ENCODE measurements at regions not wholly inside any gene's neighbourhood (a gene's known extent, or its start where the extent isn't known, plus 50 kb on each side); places are given as distances from the start of the nearest gene placed in this dataset.

DNA sequence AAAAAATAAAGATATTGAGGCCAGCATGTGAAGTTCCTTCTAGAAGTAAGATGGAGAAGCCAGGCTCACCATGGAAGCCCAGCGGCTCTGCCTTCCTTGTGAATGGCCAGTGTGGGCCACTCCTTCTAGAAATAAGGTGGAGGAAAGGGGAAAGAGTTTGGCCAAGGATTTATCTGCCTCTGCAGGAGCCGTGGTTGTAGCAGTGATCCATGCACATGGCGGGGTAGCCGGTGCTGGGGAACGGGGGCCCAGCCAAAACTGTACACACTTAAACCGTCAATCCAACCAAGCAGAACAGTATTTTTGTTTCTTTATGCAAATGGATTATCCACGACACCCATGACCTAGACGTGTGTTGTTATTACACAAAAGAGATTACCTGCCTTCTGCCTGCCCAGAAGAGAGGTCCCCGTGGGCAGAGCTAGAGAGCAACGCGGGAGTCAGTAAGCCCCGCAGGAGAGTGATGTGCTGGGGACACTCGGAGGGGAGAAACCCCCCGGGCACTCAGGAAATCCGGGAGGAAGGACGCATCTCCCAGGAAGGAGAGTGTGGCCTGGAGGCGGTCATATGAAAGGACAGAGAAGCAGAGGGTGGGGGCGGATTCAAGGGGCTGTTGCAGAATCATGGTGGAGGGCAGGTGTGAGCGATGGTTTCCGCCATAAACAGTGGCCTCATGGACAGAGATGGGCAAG is 218.4 kb upstream of the PPP2R2D start:
- DNase-seq (ENCODE audit: low read depth in 1 of 2, low spot score in 1 of 2) (no peak), FAIRE-seq (no peak), ATAC-seq (no peak)
- WGBS (ENCODE audit: missing lambda C conversion rate): 54% methylated on average over 20 of the region's 20 CpGs
- Histone ChIP-seq H3K4me1 (no peaks in the 10 kb centered on the region), H3K4me2 (no peak overlapping the region), H3K27ac (no peak overlapping the region), H3K4me3 (no peak overlapping the region), H3K9me3 (no peaks in the 10 kb centered on the region)
- no peak for TF ChIP-seq POLR2A (IDR thresholded peaks at IDR 0.05; ENCODE audit: low read length)
- TF ChIP-seq, protein P1, sequence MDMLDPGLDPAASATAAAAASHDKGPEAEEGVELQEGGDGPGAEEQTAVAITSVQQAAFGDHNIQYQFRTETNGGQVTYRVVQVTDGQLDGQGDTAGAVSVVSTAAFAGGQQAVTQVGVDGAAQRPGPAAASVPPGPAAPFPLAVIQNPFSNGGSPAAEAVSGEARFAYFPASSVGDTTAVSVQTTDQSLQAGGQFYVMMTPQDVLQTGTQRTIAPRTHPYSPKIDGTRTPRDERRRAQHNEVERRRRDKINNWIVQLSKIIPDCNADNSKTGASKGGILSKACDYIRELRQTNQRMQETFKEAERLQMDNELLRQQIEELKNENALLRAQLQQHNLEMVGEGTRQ (IDR thresholded peaks at IDR 0.05): no peak
- no peak for TF ChIP-seq SREBF2 (IDR thresholded peaks at IDR 0.05)
- no peak for TF ChIP-seq GATA3 (IDR thresholded peaks at IDR 0.05; ENCODE audit: borderline replicate concordance)
- TF ChIP-seq, protein P2, sequence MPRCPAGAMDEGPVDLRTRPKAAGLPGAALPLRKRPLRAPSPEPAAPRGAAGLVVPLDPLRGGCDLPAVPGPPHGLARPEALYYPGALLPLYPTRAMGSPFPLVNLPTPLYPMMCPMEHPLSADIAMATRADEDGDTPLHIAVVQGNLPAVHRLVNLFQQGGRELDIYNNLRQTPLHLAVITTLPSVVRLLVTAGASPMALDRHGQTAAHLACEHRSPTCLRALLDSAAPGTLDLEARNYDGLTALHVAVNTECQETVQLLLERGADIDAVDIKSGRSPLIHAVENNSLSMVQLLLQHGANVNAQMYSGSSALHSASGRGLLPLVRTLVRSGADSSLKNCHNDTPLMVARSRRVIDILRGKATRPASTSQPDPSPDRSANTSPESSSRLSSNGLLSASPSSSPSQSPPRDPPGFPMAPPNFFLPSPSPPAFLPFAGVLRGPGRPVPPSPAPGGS (IDR thresholded peaks at IDR 0.05): no peak
- no peak for TF ChIP-seq POLR2AphosphoS2 (conservative IDR thresholded peaks at IDR 0.05; ENCODE audit: low read length)
- TF ChIP-seq ELK1 (IDR thresholded peaks at IDR 0.05; ENCODE audit: low read depth, low read length): no peak
- TF ChIP-seq RFX5 (IDR thresholded peaks at IDR 0.05): no peak
- TF ChIP-seq JUNB (IDR thresholded peaks at IDR 0.05): no peak
- no peak for TF ChIP-seq MAFK (IDR thresholded peaks at IDR 0.05; ENCODE audit: partially characterized antibody)
- TF ChIP-seq CBX8 (IDR thresholded peaks at IDR 0.05): no peak
- TF ChIP-seq ZSCAN20 (CRISPR knock-in tag; IDR thresholded peaks at IDR 0.05): no peak
- TF ChIP-seq ZFP36 (IDR thresholded peaks at IDR 0.05; ENCODE audit: borderline replicate concordance, partially characterized antibody): no peak
- TF ChIP-seq ZNF302 (CRISPR knock-in tag; IDR thresholded peaks at IDR 0.05): no peak
- no peak for TF ChIP-seq KDM5A (IDR thresholded peaks at IDR 0.05)
- POLR2A ChIA-PET: no interaction called here
- CTCF ChIA-PET: no interaction called here

DNA sequence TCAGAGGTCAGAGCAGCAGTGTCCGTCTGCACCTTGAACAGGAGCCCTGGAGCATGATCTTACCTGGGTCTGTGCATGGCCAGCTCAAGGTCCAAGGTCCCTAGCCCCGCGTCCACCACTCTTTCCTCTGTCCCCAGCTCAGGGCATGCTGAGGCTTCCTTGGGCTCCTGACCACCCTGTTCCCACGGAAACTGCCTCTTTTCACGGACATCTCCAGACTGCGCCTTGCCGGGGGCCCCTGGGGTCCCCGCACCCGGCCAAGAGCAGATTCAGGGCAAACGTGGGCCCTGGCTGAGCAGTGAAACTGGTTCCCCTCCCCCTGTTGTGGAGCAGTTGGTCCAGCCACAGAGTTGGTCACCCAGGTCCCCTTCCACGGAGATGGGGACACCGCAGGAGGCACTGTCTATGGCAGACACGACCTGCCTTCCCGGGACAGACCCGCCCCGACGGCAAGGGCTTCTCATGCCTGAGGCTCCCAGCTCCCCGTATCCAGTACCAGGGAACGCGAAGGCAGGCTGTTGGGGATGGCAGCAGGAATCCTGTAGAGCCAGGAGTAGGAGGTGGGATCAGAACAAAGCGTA is 217.4 kb upstream of the PPP2R2D start:
- DNase-seq (ENCODE audit: low read depth in 1 of 2, low spot score in 1 of 2): no peak
- H3K4me1 ChIP-seq: no peaks in the 10 kb centered on the region
- H3K9me3 ChIP-seq: no peaks in the 10 kb centered on the region
- CTCF ChIA-PET: no interaction called here
- no peak overlapping the region for H3K27ac ChIP-seq
- TF ChIP-seq, protein P2 (IDR thresholded peaks at IDR 0.05): no peak
- TF ChIP-seq MAX (IDR thresholded peaks at IDR 0.05) (no peak), KDM5A (IDR thresholded peaks at IDR 0.05) (no peak)
- ATAC-seq: no peak
- H3K4me2 ChIP-seq: no peak overlapping the region
- no peak overlapping the region for H3K4me3 ChIP-seq
- POLR2A ChIA-PET: no interaction called here
- 50% methylated on average over 12 of the region's 21 CpGs for WGBS (ENCODE audit: missing lambda C conversion rate)
- no peak for FAIRE-seq

DNA sequence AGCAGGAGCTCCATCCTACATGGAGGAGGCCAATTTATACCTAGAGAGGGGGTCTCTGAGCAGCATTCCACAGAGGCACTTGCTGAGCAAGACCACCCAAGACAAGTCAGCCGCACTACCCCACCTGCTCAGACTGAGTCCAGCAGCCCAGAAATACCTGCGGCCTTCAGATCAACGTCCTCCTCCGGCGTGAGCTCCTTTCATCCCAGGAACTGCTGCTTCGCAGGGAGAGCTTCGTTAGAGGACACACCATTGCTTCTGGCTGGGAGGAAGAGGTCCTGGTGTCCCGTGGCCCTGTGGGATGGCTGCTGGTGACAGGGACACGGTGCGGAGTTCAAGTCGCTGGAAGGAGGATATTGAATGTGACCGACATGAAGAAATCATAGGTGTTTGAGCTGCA is 216.9 kb upstream of the PPP2R2D start:
- FAIRE-seq (no peak), ATAC-seq (no peak), DNase-seq (ENCODE audit: low read depth in 1 of 2, low spot score in 1 of 2) (no peak)
- Histone ChIP-seq H3K4me2 (no peak overlapping the region), H3K4me3 (no peak overlapping the region), H3K9me3 (no peaks in the 10 kb centered on the region), H3K4me1 (no peaks in the 10 kb centered on the region), H3K27ac (no peak overlapping the region)
- CTCF ChIA-PET: no interaction called here
- POLR2A ChIA-PET: no interaction called here
- 64% methylated on average over 12 of the region's 12 CpGs for WGBS (ENCODE audit: missing lambda C conversion rate)
- TF ChIP-seq FOXS1 (CRISPR knock-in tag; IDR thresholded peaks at IDR 0.05): no peak
- no peak for TF ChIP-seq NR3C1 (IDR thresholded peaks at IDR 0.05)
- TF ChIP-seq CBX2 (IDR thresholded peaks at IDR 0.05; ENCODE audit: borderline replicate concordance, low read depth): no peak
- no peak for TF ChIP-seq POLR2A (IDR thresholded peaks at IDR 0.05; ENCODE audit: low read length)
